Fibroblast of the aortic adventitia (primary cell): ENCODE measurements at regions not wholly inside any gene's neighbourhood (a gene's known extent, or its start where the extent isn't known, plus 50 kb on each side); places are given as distances from the start of the nearest gene placed in this dataset.
A peak's percentile ranks its signal among the peaks of the same experiment; 100 is the strongest.

Experiments
- DNase-seq: peaks from one replicate; pipeline ENCODE4 v3.0.0-alpha.2; 2010; ENCODE audit warnings: low read depth
- H3K4me3 ChIP-seq: 2 replicates; pipeline ENCODE4 v1.5.1; 2011; ENCODE audit warnings: low read depth, mild to moderate bottlenecking, control low read depth, low read length, moderate library complexity
- TF ChIP-seq, protein P1 (sequence below): IDR thresholded peaks from 2 replicates; pipeline ENCODE4 v1.5.1; 2011; ENCODE audit warnings: mild to moderate bottlenecking, low read length, control low read depth, inconsistent platforms; ENCODE audit not compliant: insufficient read depth

DNA sequence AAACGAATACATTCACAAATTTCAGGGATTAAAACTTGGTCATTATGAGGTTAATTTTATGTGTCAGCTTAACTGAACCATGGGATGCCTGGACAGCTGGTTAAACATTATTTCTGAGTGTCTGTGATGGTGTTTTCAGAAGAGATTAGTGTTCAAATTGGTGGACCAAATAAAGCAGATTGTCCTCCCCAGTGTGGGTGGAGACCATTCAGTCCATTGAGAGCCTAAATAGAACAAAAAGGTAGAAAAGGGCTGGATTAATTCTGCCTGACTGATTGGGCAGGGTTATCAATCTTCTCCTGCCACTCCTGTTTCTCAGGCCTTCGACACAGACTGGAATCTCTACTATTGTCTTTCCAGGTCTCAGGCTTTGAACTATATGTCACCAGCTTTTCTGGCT lies 203.8 kb upstream of the SLITRK6 start:
- TF ChIP-seq, protein P1, sequence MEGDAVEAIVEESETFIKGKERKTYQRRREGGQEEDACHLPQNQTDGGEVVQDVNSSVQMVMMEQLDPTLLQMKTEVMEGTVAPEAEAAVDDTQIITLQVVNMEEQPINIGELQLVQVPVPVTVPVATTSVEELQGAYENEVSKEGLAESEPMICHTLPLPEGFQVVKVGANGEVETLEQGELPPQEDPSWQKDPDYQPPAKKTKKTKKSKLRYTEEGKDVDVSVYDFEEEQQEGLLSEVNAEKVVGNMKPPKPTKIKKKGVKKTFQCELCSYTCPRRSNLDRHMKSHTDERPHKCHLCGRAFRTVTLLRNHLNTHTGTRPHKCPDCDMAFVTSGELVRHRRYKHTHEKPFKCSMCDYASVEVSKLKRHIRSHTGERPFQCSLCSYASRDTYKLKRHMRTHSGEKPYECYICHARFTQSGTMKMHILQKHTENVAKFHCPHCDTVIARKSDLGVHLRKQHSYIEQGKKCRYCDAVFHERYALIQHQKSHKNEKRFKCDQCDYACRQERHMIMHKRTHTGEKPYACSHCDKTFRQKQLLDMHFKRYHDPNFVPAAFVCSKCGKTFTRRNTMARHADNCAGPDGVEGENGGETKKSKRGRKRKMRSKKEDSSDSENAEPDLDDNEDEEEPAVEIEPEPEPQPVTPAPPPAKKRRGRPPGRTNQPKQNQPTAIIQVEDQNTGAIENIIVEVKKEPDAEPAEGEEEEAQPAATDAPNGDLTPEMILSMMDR, result no peak
- no peak for DNase-seq
- no peak overlapping the region for H3K4me3 ChIP-seq

DNA sequence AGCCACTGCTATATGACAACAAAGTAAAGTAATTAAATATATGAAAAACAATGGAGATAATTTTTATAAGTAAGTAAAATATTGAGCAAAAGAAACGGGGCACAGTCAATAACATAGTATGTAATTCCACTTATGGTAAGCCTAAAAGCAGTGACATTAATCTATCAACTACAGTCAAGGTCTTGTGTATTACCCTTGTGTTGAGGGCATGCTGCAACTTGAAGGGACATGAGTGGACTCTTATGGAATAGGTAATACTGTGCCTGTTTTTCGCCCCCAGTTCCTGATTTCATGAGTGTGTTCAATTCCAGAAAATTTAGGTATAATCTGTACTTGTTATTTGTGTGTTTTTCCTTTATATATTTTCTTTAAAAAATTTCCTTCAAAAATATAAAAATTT lies 201.3 kb upstream of the SLITRK6 start:
- TF ChIP-seq, protein P1, result no peak
- DNase-seq, result no peak
- no peak overlapping the region for H3K4me3 ChIP-seq

DNA sequence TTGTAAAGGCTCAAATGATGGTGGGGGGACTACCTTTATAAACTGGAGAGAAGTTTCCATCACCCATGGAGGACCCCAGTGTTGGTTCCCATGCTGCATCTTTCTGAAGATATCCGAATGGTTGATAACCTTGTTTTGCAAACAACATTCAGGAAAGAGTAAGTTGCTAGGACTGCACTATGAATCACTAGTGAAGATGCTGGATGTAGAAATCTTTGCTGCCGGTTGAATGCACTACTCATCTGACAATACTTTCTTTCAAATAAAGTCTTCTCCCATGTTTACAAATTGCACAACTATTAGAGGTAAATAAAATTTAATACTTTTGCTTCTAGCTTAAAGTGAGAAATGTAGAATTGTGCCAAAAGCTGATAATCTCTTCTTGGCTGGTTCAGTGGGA lies 198.4 kb upstream of the SLITRK6 start:
- DNase-seq, result no peak
- H3K4me3 ChIP-seq, result no peak overlapping the region
- TF ChIP-seq, protein P1, result no peak

DNA sequence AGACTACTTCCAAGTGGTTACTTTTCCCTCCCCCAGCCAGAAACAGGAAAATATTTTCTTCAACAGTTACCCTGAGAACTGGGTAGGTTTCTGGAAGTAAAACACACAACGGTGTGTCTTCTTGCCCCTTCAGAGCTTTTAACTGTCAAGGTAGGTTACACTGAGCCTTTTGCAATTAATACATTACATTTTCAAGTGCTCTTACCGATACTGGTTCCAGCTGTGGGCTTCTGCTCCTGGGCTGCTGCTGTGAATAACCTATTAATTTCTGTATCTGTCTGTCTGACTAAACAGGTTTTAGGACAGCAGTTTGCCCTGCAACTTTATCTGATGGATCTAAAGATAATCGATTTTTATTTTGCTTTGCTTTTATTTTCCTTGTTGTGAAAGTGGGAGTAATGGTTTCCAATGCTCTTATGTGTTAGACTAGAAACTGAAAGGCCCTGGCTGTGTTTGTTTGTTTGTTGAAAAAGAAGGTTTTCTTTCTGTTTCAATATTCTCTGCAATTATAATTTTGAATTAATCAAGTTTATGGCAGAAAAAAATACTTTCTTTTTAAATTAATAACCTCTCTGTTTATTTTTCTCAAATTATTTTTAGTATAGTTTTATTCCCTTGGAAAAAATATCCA lies 196.7 kb upstream of the SLITRK6 start:
- no peak for DNase-seq
- TF ChIP-seq, protein P1, result no peak
- no peak overlapping the region for H3K4me3 ChIP-seq

DNA sequence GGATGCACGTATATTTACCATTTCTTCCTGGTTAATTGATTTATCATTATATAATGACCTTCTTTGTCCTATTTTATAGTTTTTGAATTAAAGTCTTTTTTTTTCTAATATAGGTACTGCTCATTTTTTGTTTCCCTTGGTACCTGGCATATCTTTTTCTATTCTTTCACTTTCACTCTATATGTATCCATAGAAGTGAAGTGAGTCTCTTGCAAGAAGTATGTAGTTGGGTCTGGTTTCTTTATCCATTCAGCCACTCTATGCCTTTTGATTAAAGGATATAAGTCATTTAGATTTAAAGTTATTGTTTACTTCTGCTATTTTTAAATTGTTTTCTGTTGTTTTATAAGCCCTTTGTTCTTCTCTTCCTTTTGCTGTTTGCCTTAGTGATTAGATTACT lies 194.3 kb upstream of the SLITRK6 start:
- H3K4me3 ChIP-seq, result no peak overlapping the region
- no peak for DNase-seq
- TF ChIP-seq, protein P1, result no peak

DNA sequence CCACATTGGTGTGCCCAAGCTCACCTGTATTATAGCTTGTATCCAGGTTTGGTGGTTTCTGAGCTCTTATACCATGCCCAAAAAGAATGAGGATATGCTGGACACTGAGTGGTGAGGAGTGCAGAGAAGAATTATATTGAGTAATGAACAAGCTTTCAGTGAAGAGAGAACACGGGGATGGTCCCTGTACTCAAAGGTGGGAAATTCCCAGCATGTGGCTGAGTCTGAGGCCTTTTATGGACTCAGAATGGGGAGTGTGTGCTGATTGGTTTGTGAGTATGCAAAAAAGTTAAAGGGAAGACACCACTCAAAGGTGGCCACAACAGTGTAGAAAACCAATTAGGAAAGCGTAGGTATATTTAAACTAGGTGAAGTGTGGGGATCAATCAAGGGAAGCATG lies 191.2 kb upstream of the SLITRK6 start:
- no peak overlapping the region for H3K4me3 ChIP-seq
- no peak for DNase-seq
- TF ChIP-seq, protein P1, result no peak

DNA sequence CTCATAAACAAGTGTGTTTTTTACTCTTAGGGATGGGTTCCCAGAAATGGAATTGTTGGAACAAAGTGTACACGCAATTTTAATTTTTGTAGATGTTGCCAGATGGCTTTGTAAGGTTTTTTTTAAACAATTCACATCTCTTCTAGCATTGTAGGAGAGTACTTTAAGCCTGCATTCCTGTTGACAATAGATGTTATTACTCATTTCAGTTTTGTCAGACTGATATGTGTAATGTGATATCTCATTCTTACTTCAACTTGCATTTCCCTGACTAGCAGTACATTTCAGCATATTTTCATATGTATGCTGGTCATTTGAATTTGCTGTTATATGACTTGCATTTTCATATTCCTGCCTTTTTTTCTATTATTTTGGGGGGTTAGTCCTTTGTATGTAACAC lies 186.6 kb upstream of the SLITRK6 start:
- TF ChIP-seq, protein P1, result no peak
- H3K4me3 ChIP-seq, result no peak overlapping the region
- peak; percentile 22 for DNase-seq
